ENCODE measurements at regions not wholly inside any gene's neighbourhood (a gene's known extent, or its start where the extent isn't known, plus 50 kb on each side); places are given as distances from the start of the nearest gene placed in this dataset.
"Not testable (repeated sequence)": the region's sequence is repeated elsewhere in the genome, so short reads cannot be mapped to it uniquely, and the experiment has no call there.

- Mint-ChIP-seq H3K27ac (ENCODE audit: unreplicated experiment) (no peak overlapping the region), H3K27me3 (ENCODE audit: low read depth) (peaks cover 1% of the 10 kb centered on the region)
- no peak for DNase-seq (ENCODE audit: low read depth, low spot score)
Observed at GRCh38 chr10:120103738-120104560, 211.4 kb downstream of the SEC23IP start.

DNA sequence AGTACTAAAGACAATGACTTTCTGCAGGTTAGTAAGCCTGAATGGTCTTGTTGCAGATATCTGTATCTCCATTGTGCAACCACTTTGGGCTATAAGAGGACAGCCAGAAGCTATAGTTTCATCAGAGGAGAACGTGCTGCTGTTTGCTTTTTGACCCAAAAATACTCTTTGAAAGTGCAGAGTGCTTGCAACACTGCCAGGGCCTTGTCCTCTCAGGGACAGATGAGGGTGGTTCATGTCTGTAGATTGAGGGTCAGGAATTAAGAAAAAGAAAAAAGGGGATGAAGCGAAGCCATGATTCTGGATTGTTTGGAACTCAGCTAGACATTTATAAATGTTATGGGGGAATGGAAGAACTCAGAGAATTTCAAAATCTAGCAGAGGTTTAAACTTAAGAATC lies 212.5 kb downstream of the SEC23IP start:
- TF ChIP-seq, protein P1, sequence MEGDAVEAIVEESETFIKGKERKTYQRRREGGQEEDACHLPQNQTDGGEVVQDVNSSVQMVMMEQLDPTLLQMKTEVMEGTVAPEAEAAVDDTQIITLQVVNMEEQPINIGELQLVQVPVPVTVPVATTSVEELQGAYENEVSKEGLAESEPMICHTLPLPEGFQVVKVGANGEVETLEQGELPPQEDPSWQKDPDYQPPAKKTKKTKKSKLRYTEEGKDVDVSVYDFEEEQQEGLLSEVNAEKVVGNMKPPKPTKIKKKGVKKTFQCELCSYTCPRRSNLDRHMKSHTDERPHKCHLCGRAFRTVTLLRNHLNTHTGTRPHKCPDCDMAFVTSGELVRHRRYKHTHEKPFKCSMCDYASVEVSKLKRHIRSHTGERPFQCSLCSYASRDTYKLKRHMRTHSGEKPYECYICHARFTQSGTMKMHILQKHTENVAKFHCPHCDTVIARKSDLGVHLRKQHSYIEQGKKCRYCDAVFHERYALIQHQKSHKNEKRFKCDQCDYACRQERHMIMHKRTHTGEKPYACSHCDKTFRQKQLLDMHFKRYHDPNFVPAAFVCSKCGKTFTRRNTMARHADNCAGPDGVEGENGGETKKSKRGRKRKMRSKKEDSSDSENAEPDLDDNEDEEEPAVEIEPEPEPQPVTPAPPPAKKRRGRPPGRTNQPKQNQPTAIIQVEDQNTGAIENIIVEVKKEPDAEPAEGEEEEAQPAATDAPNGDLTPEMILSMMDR (conservative IDR thresholded peaks at IDR 0.05), result no peak
- Mint-ChIP-seq H3K4me3 (no peak overlapping the region), H3K36me3 (ENCODE audit: low read depth) (no peaks in the 10 kb centered on the region), H3K9me3 (no peaks in the 10 kb centered on the region), H3K27ac (ENCODE audit: unreplicated experiment) (no peak overlapping the region), H3K27me3 (ENCODE audit: low read depth) (peaks cover 3% of the 10 kb centered on the region), H3K4me1 (no peaks in the 10 kb centered on the region)
- DNase-seq (ENCODE audit: low read depth, low spot score), result no peak

More at GRCh38 chr10:120103738-120104560, 211.4 kb downstream of the SEC23IP start:
- H3K4me3 Mint-ChIP-seq, result no peak overlapping the region
- H3K4me1 Mint-ChIP-seq, result peaks cover 3% of the 10 kb centered on the region
- H3K9me3 Mint-ChIP-seq, result no peaks in the 10 kb centered on the region
- TF ChIP-seq, protein P1 (conservative IDR thresholded peaks at IDR 0.05), result no peak
- no peaks in the 10 kb centered on the region for H3K36me3 Mint-ChIP-seq (ENCODE audit: low read depth)

GRCh38 chr10:120105492-120105891 lies 213.0 kb downstream of the SEC23IP start:
- Mint-ChIP-seq H3K4me1 (no peaks in the 10 kb centered on the region), H3K27ac (ENCODE audit: unreplicated experiment) (no peak overlapping the region), H3K9me3 (no peaks in the 10 kb centered on the region), H3K27me3 (ENCODE audit: low read depth) (peaks cover 3% of the 10 kb centered on the region), H3K36me3 (ENCODE audit: low read depth) (no peaks in the 10 kb centered on the region), H3K4me3 (no peak overlapping the region)
- TF ChIP-seq, protein P1 (conservative IDR thresholded peaks at IDR 0.05), result no peak
- DNase-seq (ENCODE audit: low read depth, low spot score), result no peak

GRCh38 chr10:120108916-120109315 lies 216.4 kb downstream of the SEC23IP start:
- H3K4me3 Mint-ChIP-seq, result no peak overlapping the region
- no peak for DNase-seq (ENCODE audit: low read depth, low spot score)
- TF ChIP-seq, protein P1 (conservative IDR thresholded peaks at IDR 0.05), result no peak
- H3K36me3 Mint-ChIP-seq (ENCODE audit: low read depth), result no peaks in the 10 kb centered on the region
- no peaks in the 10 kb centered on the region for H3K9me3 Mint-ChIP-seq
- H3K4me1 Mint-ChIP-seq, result no peaks in the 10 kb centered on the region
- peaks cover 12% of the 10 kb centered on the region for H3K27me3 Mint-ChIP-seq (ENCODE audit: low read depth)
- no peak overlapping the region for H3K27ac Mint-ChIP-seq (ENCODE audit: unreplicated experiment)

- not testable (repeated sequence) for H3K4me3 Mint-ChIP-seq; H3K9me3 Mint-ChIP-seq; H3K36me3 Mint-ChIP-seq (ENCODE audit: low read depth); DNase-seq (ENCODE audit: low read depth, low spot score); H3K4me1 Mint-ChIP-seq; H3K27ac Mint-ChIP-seq (ENCODE audit: unreplicated experiment)
- H3K27me3 Mint-ChIP-seq (ENCODE audit: low read depth), result peaks cover 13% of the 10 kb centered on the region
Observed at GRCh38 chr10:120109725-120110124, 217.2 kb downstream of the SEC23IP start.

DNA sequence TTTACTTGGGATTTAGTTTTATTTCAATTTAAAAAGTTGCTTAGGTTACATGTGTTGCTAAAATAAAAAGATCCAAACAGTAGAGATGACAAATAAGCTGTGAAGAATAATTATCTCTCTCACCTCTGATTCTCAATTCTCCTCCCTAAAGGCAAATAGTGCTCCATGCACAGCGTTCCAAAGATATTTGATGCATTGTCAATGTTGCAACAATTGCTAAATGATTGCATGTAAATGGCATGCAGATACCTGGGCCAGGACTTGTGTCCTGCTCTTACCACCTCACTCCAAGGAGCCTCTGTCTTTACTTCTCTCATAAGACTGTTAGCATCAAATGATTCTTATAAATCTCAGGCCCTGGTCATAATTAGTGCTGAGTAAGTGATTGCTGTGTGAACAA lies 217.7 kb downstream of the SEC23IP start:
- H3K9me3 Mint-ChIP-seq, result no peaks in the 10 kb centered on the region
- no peak for DNase-seq (ENCODE audit: low read depth, low spot score)
- no peak overlapping the region for H3K27ac Mint-ChIP-seq (ENCODE audit: unreplicated experiment)
- H3K4me3 Mint-ChIP-seq, result no peak overlapping the region
- TF ChIP-seq, protein P1 (conservative IDR thresholded peaks at IDR 0.05), result no peak
- no peaks in the 10 kb centered on the region for H3K4me1 Mint-ChIP-seq
- peaks cover 13% of the 10 kb centered on the region for H3K27me3 Mint-ChIP-seq (ENCODE audit: low read depth)
- no peaks in the 10 kb centered on the region for H3K36me3 Mint-ChIP-seq (ENCODE audit: low read depth)
